Sigmoid colon (tissue), 6 donors: ENCODE measurements at regions not wholly inside any gene's neighbourhood (a gene's known extent, or its start where the extent isn't known, plus 50 kb on each side); places are given as distances from the start of the nearest gene placed in this dataset.

Experiments used
- DNase-seq: peaks from one replicate; pipeline ENCODE4 v3.0.0-alpha.2; 2019
- H3K27ac ChIP-seq, 4 donors: fragments of 200-600 bp; sonication (generic); one replicate each; pipeline ENCODE4 v1.5.1; 2016 to 2019; ENCODE audit warnings: mild to moderate bottlenecking in 1 of 4
- H3K27me3 ChIP-seq, 3 donors: fragments of 200-600 bp; sonication (generic); one replicate each; pipeline ENCODE4 v1.5.1; 2019; ENCODE audit warnings: mild to moderate bottlenecking in 1 of 3
- H3K36me3 ChIP-seq, 4 donors: fragments of 200-600 bp; sonication (generic); one replicate each; pipeline ENCODE4 v1.5.1; 2016 to 2019
- H3K4me1 ChIP-seq, 4 donors: fragments of 200-600 bp; sonication (generic); one replicate each; pipeline ENCODE4 v1.5.1; 2017 to 2019
- H3K4me3 ChIP-seq, 4 donors: fragments of 200-600 bp; sonication (generic); one replicate each; pipeline ENCODE4 v1.5.1; 2017 to 2019; ENCODE audit warnings: mild to moderate bottlenecking in 2 of 4, moderate library complexity in 1 of 4
- H3K9me3 ChIP-seq, 4 donors: fragments of 200-600 bp in 3 of 4; sonication (generic) in 3 of 4; one replicate each; pipeline versions ENCODE4 v1.5.1 to v1.6.1; 2013 to 2019
- CTCF ChIP-seq, 4 experiments: fragments of 450-650 bp in 3 of 4; fragments of 200-600 bp in 1 of 4; IDR thresholded peaks; one replicate each; pipeline ENCODE4 v1.5.1; 2016 to 2019; ENCODE audit warnings: antibody characterized with exemption in 4 of 4, mild to moderate bottlenecking in 3 of 4, moderate library complexity in 2 of 4
- EP300 ChIP-seq, 4 donors: sonication (generic); formaldehyde crosslinking; IDR thresholded peaks; one replicate each; pipeline ENCODE4 v1.6.1; 2017; ENCODE audit warnings: antibody characterized with exemption in 4 of 4
- POLR2A ChIP-seq, 2 donors: fragments of 450-650 bp; IDR thresholded peaks; one replicate each; pipeline ENCODE4 v1.6.1; 2016; ENCODE audit warnings: antibody characterized with exemption in 2 of 2, mild to moderate bottlenecking in 2 of 2, moderate library complexity in 2 of 2
- POLR2AphosphoS5 ChIP-seq, 4 donors: sonication (generic); formaldehyde crosslinking; IDR thresholded peaks; one replicate each; pipeline ENCODE4 v1.6.1; 2017; ENCODE audit warnings: antibody characterized with exemption in 4 of 4
- WGBS, 2 donors: extraction: QIAGEN DNeasy Blood & Tissue Kit; methylation state at CpG; one replicate each; pipeline ENCODE4 v1.1.7; 2013; 5-methylcytosine and 5-hydroxymethylcytosine counted together
- intact Hi-C: fragments of 100-400 bp; cut with DNase I; formaldehyde crosslinking; loops from one replicate; pipeline ENCODE4 v1.15.1; 2023
- donor health status: healthy with polysubstance abuse.
- donor health status: healthy.

GRCh38 chr1:186620566-186621350, 59.5 kb downstream of the PTGS2 start:
- no peaks in the 10 kb centered on the region for H3K9me3 ChIP-seq
- no peaks in the 10 kb centered on the region for H3K27me3 ChIP-seq
- intact Hi-C loops, result no loop called here
- H3K4me3 ChIP-seq, result no peak overlapping the region
- WGBS, 2 donors, result 76 to 88% methylated on average over 2 of the region's 2 CpGs
- peaks cover 0 to 17% (median 8%) of the 10 kb centered on the region in 4 donors for H3K4me1 ChIP-seq
- H3K36me3 ChIP-seq, result no peaks in the 10 kb centered on the region
- no peak for DNase-seq
- peak overlapping the region in 3 of 4 donors; percentile 25 to 67 (median 53) for H3K27ac ChIP-seq
- TF ChIP-seq CTCF (IDR thresholded peaks at IDR 0.05) (no peak), EP300 (IDR thresholded peaks at IDR 0.05) (no peak), POLR2A (IDR thresholded peaks at IDR 0.05) (no peak), POLR2AphosphoS5 (IDR thresholded peaks at IDR 0.05) (no peak)

GRCh38 chr1:186618401-186619170, 61.6 kb downstream of the PTGS2 start:
- no peak for TF ChIP-seq POLR2A (IDR thresholded peaks at IDR 0.05)
- peak in 3 of 4 donors; percentile 10 to 58 (median 17) for TF ChIP-seq POLR2AphosphoS5 (IDR thresholded peaks at IDR 0.05)
- TF ChIP-seq EP300 (IDR thresholded peaks at IDR 0.05), result no peak
- no peak for TF ChIP-seq CTCF (IDR thresholded peaks at IDR 0.05)
- Histone ChIP-seq H3K4me1 (peaks cover 0 to 17% (median 7%) of the 10 kb centered on the region in 4 donors), H3K27me3 (no peaks in the 10 kb centered on the region), H3K36me3 (no peaks in the 10 kb centered on the region), H3K9me3 (no peaks in the 10 kb centered on the region), H3K4me3 (peak overlapping the region in 2 of 4 donors; percentile 3 to 32), H3K27ac (peak overlapping the region in 3 of 4 donors; percentile 14 to 47 (median 25))
- peak; percentile 70 for DNase-seq
- intact Hi-C loops, result no loop called here
- WGBS, 2 donors, result 9 to 19% methylated on average over 11 of the region's 11 CpGs

GRCh38 chr1:186617926-186618325, 62.3 kb downstream of the PTGS2 start:
- H3K27ac ChIP-seq, result peak overlapping the region in 3 of 4 donors; percentile 14 to 47 (median 25)
- H3K4me1 ChIP-seq, result peaks cover 0 to 17% (median 7%) of the 10 kb centered on the region in 4 donors
- intact Hi-C loops, result no loop called here
- H3K9me3 ChIP-seq, result no peaks in the 10 kb centered on the region
- WGBS, 2 donors, result 22 to 49% methylated on average over 7 of the region's 7 CpGs
- TF ChIP-seq CTCF (IDR thresholded peaks at IDR 0.05) (no peak), POLR2A (IDR thresholded peaks at IDR 0.05) (no peak), POLR2AphosphoS5 (IDR thresholded peaks at IDR 0.05) (no peak), EP300 (IDR thresholded peaks at IDR 0.05) (no peak)
- no peak for DNase-seq
- H3K27me3 ChIP-seq, result no peaks in the 10 kb centered on the region
- peak overlapping the region in 1 of 4 donors; percentile 32 for H3K4me3 ChIP-seq
- H3K36me3 ChIP-seq, result no peaks in the 10 kb centered on the region

GRCh38 chr1:186616511-186616910, 63.7 kb downstream of the PTGS2 start:
- H3K27ac ChIP-seq, result no peak overlapping the region
- intact Hi-C loops, result no loop called here
- H3K4me3 ChIP-seq, result no peak overlapping the region
- no peaks in the 10 kb centered on the region for H3K9me3 ChIP-seq
- no peak for DNase-seq
- no peak for TF ChIP-seq CTCF (IDR thresholded peaks at IDR 0.05)
- no peak for TF ChIP-seq EP300 (IDR thresholded peaks at IDR 0.05)
- no peak for TF ChIP-seq POLR2AphosphoS5 (IDR thresholded peaks at IDR 0.05)
- TF ChIP-seq POLR2A (IDR thresholded peaks at IDR 0.05), result no peak
- no peaks in the 10 kb centered on the region for H3K36me3 ChIP-seq
- H3K4me1 ChIP-seq, result peaks cover 0 to 17% (median 6%) of the 10 kb centered on the region in 4 donors
- H3K27me3 ChIP-seq, result no peaks in the 10 kb centered on the region
